Mucosa of rectum (tissue), 2 donors: ENCODE measurements at regions not wholly inside any gene's neighbourhood (a gene's known extent, or its start where the extent isn't known, plus 50 kb on each side); places are given as distances from the start of the nearest gene placed in this dataset.
A peak's percentile ranks its signal among the peaks of the same experiment; 100 is the strongest.

Source experiments
- H3K27ac ChIP-seq, 2 donors: one replicate each; pipeline ENCODE4 v1.7.0; 2013; ENCODE audit warnings: inconsistent platforms in 2 of 2, low read depth in 2 of 2, low read length in 2 of 2
- H3K27me3 ChIP-seq, 2 donors: one replicate each; pipeline ENCODE4 v1.7.0; 2013; ENCODE audit warnings: low read length in 2 of 2; ENCODE audit not compliant: control insufficient read depth in 2 of 2, insufficient read depth in 2 of 2
- H3K36me3 ChIP-seq, 2 donors: one replicate each; pipeline ENCODE4 v1.7.0; 2013; ENCODE audit warnings: low read length in 2 of 2; ENCODE audit not compliant: control insufficient read depth in 2 of 2, insufficient read depth in 2 of 2
- H3K4me1 ChIP-seq, 2 donors: one replicate each; pipeline ENCODE4 v1.7.0; 2013; ENCODE audit warnings: low read length in 2 of 2, mild to moderate bottlenecking in 1 of 2; ENCODE audit not compliant: control insufficient read depth in 2 of 2, insufficient read depth in 2 of 2
- H3K4me3 ChIP-seq, 2 donors: one replicate each; pipeline ENCODE4 v1.7.0; 2013; ENCODE audit warnings: low read length in 2 of 2
- H3K9ac ChIP-seq, 2 donors: one replicate each; pipeline ENCODE4 v1.7.0; 2013; ENCODE audit warnings: low read length in 2 of 2, low read depth in 1 of 2, mild to moderate bottlenecking in 1 of 2
- H3K9me3 ChIP-seq, 2 donors: one replicate each; pipeline ENCODE4 v1.7.0; 2013; ENCODE audit warnings: low read length in 2 of 2; ENCODE audit not compliant: control insufficient read depth in 2 of 2
- donor health status: healthy.
- donor health status: Normal muscosa, but diverticular disease.

DNA sequence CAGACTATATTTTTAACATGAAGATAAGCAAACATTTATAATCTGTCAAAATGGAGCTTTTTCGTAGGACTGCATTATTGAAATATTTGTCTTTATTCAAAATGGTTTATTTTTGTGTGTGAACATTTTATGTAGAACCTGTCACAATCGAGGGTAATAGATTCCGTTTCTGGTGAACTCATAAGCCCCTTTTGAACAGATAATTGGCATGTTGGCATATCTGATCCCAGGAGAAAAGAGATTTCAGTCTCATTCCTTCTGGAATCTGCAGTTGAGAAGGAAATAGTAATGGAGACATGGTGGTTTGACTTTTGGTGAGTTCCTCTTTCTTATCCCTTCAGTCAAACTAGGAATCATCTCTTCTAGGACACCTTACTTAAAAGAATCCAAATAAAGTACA lies 427.9 kb upstream of the B3GALT2 start:
- Histone ChIP-seq H3K4me3 (no peak overlapping the region), H3K36me3 (no peaks in the 10 kb centered on the region), H3K9ac (no peak overlapping the region), H3K27ac (no peak overlapping the region), H3K4me1 (no peaks in the 10 kb centered on the region), H3K9me3 (no peaks in the 10 kb centered on the region), H3K27me3 (no peaks in the 10 kb centered on the region)

GRCh38 chr1:193613041-193613440 lies 426.6 kb upstream of the B3GALT2 start:
- Histone ChIP-seq H3K9me3 (no peaks in the 10 kb centered on the region), H3K9ac (no peak overlapping the region), H3K27ac (no peak overlapping the region), H3K36me3 (no peaks in the 10 kb centered on the region), H3K27me3 (no peaks in the 10 kb centered on the region), H3K4me3 (no peak overlapping the region), H3K4me1 (no peaks in the 10 kb centered on the region)

GRCh38 chr1:193609592-193609991 lies 423.2 kb upstream of the B3GALT2 start:
- Histone ChIP-seq H3K4me1 (no peaks in the 10 kb centered on the region), H3K27me3 (no peaks in the 10 kb centered on the region), H3K36me3 (no peaks in the 10 kb centered on the region), H3K9me3 (no peaks in the 10 kb centered on the region), H3K27ac (no peak overlapping the region), H3K4me3 (no peak overlapping the region), H3K9ac (no peak overlapping the region)

DNA sequence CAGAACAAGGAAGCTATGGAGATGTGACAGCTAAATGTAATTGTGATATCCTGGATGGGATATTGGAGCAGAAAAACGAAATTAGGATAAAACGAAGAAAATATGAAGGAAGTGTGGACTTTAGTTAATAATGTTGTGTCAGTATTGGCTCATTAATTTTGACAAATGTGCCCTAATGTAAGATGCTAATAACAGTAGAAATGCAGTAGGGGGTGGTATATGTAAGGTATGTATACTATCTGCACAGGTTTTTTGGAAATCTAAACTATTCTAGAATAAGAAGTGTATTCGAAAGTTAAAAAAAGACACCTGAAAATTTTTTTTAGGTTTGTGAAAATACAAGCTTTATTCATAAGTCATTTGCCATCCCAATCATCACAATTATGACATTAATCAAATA lies 421.4 kb upstream of the B3GALT2 start:
- H3K4me1 ChIP-seq, result no peaks in the 10 kb centered on the region
- no peaks in the 10 kb centered on the region for H3K9me3 ChIP-seq
- H3K9ac ChIP-seq, result no peak overlapping the region

GRCh38 chr1:193606035-193606434 lies 419.6 kb upstream of the B3GALT2 start:
- Histone ChIP-seq H3K9ac (no peak overlapping the region), H3K27ac (no peak overlapping the region), H3K4me3 (no peak overlapping the region), H3K4me1 (no peaks in the 10 kb centered on the region), H3K9me3 (no peaks in the 10 kb centered on the region), H3K27me3 (no peaks in the 10 kb centered on the region), H3K36me3 (no peaks in the 10 kb centered on the region)

More for the DNA sequence above, 421.4 kb upstream of the B3GALT2 start:
- no peak overlapping the region for H3K4me3 ChIP-seq
- no peaks in the 10 kb centered on the region for H3K27me3 ChIP-seq
- no peaks in the 10 kb centered on the region for H3K36me3 ChIP-seq
- no peak overlapping the region for H3K27ac ChIP-seq

DNA sequence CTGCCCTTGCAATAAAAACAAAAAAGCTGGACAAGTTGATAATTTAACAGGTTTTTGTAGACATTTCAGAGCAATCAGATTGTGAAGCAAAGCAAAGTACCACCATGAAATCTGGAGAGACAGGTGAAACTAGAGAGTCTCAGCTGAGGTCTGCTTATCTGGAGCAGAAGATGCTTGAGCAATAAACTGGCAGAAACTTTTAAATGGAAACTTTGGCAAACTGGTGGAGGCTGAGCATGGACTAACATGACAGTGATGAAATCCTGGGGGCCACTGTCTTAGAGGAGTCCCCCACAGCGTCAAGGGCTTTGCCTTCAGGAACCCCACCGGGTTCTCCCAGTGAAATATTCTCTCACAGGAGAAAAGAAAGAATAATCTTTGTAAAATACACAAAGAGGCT lies 416.3 kb upstream of the B3GALT2 start:
- H3K27me3 ChIP-seq, result no peaks in the 10 kb centered on the region
- H3K36me3 ChIP-seq, result no peaks in the 10 kb centered on the region
- no peak overlapping the region for H3K27ac ChIP-seq

GRCh38 chr1:193593147-193593885 lies 406.9 kb upstream of the B3GALT2 start:
- peaks cover 6 to 7% of the 10 kb centered on the region in 2 donors for H3K4me1 ChIP-seq
- H3K9ac ChIP-seq, result no peak overlapping the region
- no peaks in the 10 kb centered on the region for H3K36me3 ChIP-seq
- no peak overlapping the region for H3K4me3 ChIP-seq
- H3K27me3 ChIP-seq, result no peaks in the 10 kb centered on the region
- no peaks in the 10 kb centered on the region for H3K9me3 ChIP-seq
- peak overlapping the region; percentile 33 to 41 for H3K27ac ChIP-seq

More for the DNA sequence above, 416.3 kb upstream of the B3GALT2 start:
- Histone ChIP-seq H3K4me3 (no peak overlapping the region), H3K4me1 (no peaks in the 10 kb centered on the region), H3K9me3 (no peaks in the 10 kb centered on the region), H3K9ac (no peak overlapping the region)

GRCh38 chr1:193592317-193592716 lies 405.9 kb upstream of the B3GALT2 start:
- H3K27ac ChIP-seq, result no peak overlapping the region
- H3K4me1 ChIP-seq, result peaks cover 6 to 7% of the 10 kb centered on the region in 2 donors
- H3K36me3 ChIP-seq, result no peaks in the 10 kb centered on the region
- H3K27me3 ChIP-seq, result no peaks in the 10 kb centered on the region
- no peak overlapping the region for H3K4me3 ChIP-seq
- H3K9ac ChIP-seq, result no peak overlapping the region
- H3K9me3 ChIP-seq, result no peaks in the 10 kb centered on the region

DNA sequence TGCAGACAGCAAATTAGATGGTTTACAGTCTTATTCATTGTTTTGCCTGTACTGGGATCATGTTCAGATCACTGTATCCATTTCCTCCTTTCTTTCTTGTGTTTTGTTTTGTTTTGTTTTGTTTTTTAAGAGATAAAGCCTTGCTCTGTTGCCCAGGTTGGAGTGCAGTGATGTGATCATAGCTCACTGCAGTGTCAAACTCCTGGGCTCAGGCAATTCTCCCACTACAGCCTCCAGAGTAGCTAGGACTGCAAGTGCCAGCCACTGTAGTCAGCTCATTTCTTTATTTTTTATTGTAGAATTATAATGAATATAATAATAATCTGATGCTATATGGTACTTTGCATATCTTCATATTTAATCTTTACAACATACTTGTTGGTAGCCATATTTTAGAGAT lies 403.7 kb upstream of the B3GALT2 start:
- no peak overlapping the region for H3K4me3 ChIP-seq

GRCh38 chr1:193589597-193590040 lies 403.2 kb upstream of the B3GALT2 start:
- Histone ChIP-seq H3K9me3 (no peaks in the 10 kb centered on the region), H3K9ac (no peak overlapping the region), H3K4me3 (no peak overlapping the region), H3K27ac (no peak overlapping the region), H3K27me3 (no peaks in the 10 kb centered on the region), H3K36me3 (no peaks in the 10 kb centered on the region), H3K4me1 (peaks cover 7 to 11% of the 10 kb centered on the region in 2 donors)

More for the DNA sequence above, 403.7 kb upstream of the B3GALT2 start:
- no peaks in the 10 kb centered on the region for H3K9me3 ChIP-seq
- H3K36me3 ChIP-seq, result no peaks in the 10 kb centered on the region
- H3K4me1 ChIP-seq, result peaks cover 7 to 9% of the 10 kb centered on the region in 2 donors
- H3K9ac ChIP-seq, result no peak overlapping the region
- no peak overlapping the region for H3K27ac ChIP-seq
- no peaks in the 10 kb centered on the region for H3K27me3 ChIP-seq
